SH-SY5Y (cell line): ENCODE measurements at regions not wholly inside any gene's neighbourhood (a gene's known extent, or its start where the extent isn't known, plus 50 kb on each side); places are given as distances from the start of the nearest gene placed in this dataset.

ENCODE experiments used
- GATA2 ChIP-seq: IDR thresholded peaks from 2 replicates; pipeline ENCODE4 v1.6.1; 2011; ENCODE audit warnings: mild to moderate bottlenecking, low read depth, low read length
- GATA3 ChIP-seq: IDR thresholded peaks from 2 replicates; pipeline ENCODE4 v1.6.1; 2011; ENCODE audit warnings: low read depth, mild to moderate bottlenecking, low read length, moderate library complexity

DNA sequence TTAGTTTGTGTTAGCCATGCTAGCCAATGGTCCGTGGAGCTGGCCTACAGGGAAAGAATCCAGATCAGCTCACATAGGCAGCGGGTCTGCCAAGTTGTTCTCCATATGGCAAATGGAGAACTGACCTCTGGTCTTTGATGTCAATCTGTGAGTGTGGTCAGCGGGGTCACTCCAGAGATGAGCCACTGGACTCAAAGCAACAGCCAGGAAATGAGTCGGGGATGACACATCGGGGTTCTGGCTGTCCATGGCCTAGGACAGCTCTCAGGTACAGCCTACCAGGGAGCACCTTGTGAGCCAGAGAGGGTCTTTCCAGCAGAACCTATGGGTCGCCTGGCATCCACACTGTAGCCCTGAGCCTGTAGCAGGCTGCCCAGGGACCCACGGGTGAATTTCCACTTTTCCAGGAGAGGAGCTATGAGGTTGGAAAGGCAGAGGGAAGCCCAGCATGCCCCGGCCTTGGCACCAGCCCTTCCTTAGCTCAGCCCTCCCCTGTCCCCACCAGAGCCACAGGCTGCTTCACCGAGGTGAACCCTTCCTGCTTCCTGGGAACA is 203.0 kb upstream of the TNRC6C start:
- TF ChIP-seq GATA2 (no peak), GATA3 (no peak)
